ENCODE measurements at regions not wholly inside any gene's neighbourhood (a gene's known extent, or its start where the extent isn't known, plus 50 kb on each side); places are given as distances from the start of the nearest gene placed in this dataset.

DNA sequence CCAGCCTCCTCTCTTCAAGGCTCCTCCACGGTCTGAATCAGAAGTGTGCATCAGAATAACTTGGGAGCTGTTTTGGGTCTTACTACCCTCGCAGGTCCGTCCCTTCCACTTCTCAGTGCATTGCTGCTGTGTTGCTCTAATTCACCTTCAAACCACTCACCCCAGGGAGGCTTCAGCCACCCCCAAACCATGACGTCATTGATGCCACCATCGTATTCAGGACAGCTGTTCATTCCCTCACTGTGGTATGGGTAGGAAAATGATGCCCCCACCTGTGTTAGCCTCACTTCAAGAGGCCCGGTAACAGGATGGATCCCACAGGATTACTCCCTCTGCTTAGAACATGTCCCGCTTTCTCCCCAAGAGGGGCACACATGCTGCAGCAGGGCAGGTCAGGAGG lies 1005.7 kb downstream of the UQCRFS1 start:
- TF ChIP-seq, protein P1, sequence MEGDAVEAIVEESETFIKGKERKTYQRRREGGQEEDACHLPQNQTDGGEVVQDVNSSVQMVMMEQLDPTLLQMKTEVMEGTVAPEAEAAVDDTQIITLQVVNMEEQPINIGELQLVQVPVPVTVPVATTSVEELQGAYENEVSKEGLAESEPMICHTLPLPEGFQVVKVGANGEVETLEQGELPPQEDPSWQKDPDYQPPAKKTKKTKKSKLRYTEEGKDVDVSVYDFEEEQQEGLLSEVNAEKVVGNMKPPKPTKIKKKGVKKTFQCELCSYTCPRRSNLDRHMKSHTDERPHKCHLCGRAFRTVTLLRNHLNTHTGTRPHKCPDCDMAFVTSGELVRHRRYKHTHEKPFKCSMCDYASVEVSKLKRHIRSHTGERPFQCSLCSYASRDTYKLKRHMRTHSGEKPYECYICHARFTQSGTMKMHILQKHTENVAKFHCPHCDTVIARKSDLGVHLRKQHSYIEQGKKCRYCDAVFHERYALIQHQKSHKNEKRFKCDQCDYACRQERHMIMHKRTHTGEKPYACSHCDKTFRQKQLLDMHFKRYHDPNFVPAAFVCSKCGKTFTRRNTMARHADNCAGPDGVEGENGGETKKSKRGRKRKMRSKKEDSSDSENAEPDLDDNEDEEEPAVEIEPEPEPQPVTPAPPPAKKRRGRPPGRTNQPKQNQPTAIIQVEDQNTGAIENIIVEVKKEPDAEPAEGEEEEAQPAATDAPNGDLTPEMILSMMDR (IDR thresholded peaks at IDR 0.05) = no peak

DNA sequence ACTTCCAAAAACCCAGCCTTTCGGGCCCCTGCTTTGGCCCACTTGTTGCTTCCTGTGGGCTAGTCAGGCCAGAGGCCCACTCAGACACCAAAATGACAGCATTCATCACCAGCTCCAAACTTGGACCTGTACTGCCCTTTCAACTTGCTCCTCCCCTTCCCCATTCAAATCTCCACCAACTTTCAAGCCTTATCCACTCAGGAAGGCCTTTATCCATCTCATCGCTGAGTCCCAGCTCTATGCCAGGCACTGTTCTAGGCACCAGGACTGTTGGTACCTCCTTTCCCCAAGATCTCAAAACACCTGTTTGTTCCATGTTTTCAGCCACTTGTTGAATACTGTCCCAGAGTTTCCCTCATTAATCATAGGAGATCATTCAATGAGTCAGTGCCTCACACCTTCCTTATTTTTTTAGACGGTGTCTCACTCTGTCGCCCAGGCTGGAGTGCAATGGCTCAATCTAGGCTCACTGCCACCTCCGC lies 1011.4 kb downstream of the UQCRFS1 start:
- TF ChIP-seq, protein P1 (IDR thresholded peaks at IDR 0.05) = no peak

- TF ChIP-seq, protein P1 (IDR thresholded peaks at IDR 0.05) = no peak
Measured at GRCh38 chr19:28199323-28199722, 1013.6 kb downstream of the UQCRFS1 start.

DNA sequence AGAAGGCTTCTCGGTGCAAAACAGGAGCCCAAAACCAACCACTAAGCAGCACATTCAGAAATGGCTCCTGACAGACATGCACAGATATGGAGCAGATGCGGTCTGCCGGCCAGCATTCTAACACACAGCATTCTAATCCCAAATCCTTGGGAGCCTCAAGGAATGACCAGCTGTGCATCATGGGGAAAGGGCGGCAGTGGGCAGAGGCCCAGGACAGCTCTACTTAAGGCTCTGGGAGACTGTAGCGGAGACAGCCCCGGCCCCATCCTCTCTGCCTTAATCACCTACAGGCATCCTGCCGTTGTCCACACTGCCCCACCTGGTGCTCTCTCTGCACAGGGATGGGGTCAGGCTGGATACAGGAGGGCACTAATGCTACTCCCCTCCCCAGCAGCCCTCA lies 1016.0 kb downstream of the UQCRFS1 start:
- TF ChIP-seq, protein P1 (IDR thresholded peaks at IDR 0.05) = no peak

- TF ChIP-seq, protein P1 (IDR thresholded peaks at IDR 0.05) = no peak
Measured at GRCh38 chr19:28196101-28196500, 1016.9 kb downstream of the UQCRFS1 start.

DNA sequence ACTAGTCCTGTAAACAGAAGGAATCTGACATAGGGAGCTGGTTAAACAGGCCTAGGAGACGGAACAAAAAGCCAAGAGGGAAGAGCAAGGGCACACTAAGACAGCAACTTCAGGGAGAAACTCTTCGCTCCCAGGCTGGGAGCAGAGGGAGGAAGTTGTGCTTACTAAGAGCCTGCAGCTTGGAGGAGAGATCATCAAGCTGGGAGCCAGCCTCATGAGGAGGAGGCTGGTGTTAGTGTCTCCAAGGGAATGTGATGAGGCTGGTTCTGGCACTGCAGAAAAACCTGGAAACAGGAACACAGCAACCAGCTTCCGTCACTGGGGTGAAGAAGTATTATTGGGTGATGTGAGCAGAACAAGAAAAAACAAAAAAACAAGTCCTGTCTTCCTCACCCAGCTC lies 1027.3 kb downstream of the UQCRFS1 start:
- TF ChIP-seq, protein P1 (IDR thresholded peaks at IDR 0.05) = no peak

GRCh38 chr19:28184997-28185396 lies 1028.0 kb downstream of the UQCRFS1 start:
- TF ChIP-seq, protein P1 (IDR thresholded peaks at IDR 0.05) = no peak

GRCh38 chr19:28176193-28176592 lies 1036.8 kb downstream of the UQCRFS1 start:
- TF ChIP-seq, protein P1 (IDR thresholded peaks at IDR 0.05) = no peak

All from LNCAP (cell line).